A673 (cell line): ENCODE measurements at regions not wholly inside any gene's neighbourhood (a gene's known extent, or its start where the extent isn't known, plus 50 kb on each side); places are given as distances from the start of the nearest gene placed in this dataset.

Source experiments
- BruUV-seq: library from RNA; stranded (reverse); fragments of 400-500 nt; replicated peaks from 2 replicates; lab custom pipeline; 2021; lab: Mats Ljungman, UMichigan
- CTCF ChIA-PET: fragments of 300-600 bp; sonication (Branson Sonifier 250); formaldehyde crosslinking; loops from one replicate; lab custom pipeline; 2022; ENCODE audit warnings: antibody characterized with exemption; lab: Charles Lee
- POLR2A ChIA-PET: fragments of 300-600 bp; sonication (Branson Sonifier 250); formaldehyde crosslinking; loops from one replicate; lab custom pipeline; 2022; ENCODE audit warnings: antibody characterized with exemption; ENCODE audit not compliant: low non-redundant PET; lab: Charles Lee
- DNase-seq: peaks from one replicate; pipeline ENCODE4 v3.0.0-alpha.2; 2015; ENCODE audit warnings: low spot score
- H3K27ac ChIP-seq: fragments of 200-600 bp; sonication (generic); 2 replicates; pipeline ENCODE4 v1.5.1; 2016; ENCODE audit warnings: mixed run types, low read depth, mild to moderate bottlenecking, mixed read lengths, antibody characterized with exemption, low read length; ENCODE audit not compliant: poor library complexity, severe bottlenecking
- H3K27me3 ChIP-seq: fragments of 200-600 bp; sonication (generic); replicated peaks from 2 replicates; pipeline ENCODE4 v1.6.1; 2017; ENCODE audit warnings: mixed run types, low read depth, mild to moderate bottlenecking, mixed read lengths, antibody characterized with exemption, low read length; ENCODE audit not compliant: insufficient read depth, poor library complexity
- H3K36me3 ChIP-seq: fragments of 200-600 bp; sonication (generic); 2 replicates; pipeline ENCODE4 v1.6.1; 2016; ENCODE audit warnings: mixed run types, mild to moderate bottlenecking, mixed read lengths, antibody characterized with exemption, low read length; ENCODE audit not compliant: insufficient read depth, poor library complexity, severe bottlenecking
- H3K4me1 ChIP-seq: fragments of 200-600 bp; sonication (generic); 2 replicates; pipeline ENCODE4 v1.6.1; 2017; ENCODE audit warnings: mixed run types, mild to moderate bottlenecking, mixed read lengths, antibody characterized with exemption, low read length; ENCODE audit not compliant: insufficient read depth, poor library complexity, severe bottlenecking
- H3K4me3 ChIP-seq: fragments of 200-600 bp; sonication (generic); 2 replicates; pipeline ENCODE4 v1.5.1; 2016; ENCODE audit warnings: low read depth, mixed run types, mild to moderate bottlenecking, mixed read lengths, low read length; ENCODE audit not compliant: poor library complexity, severe bottlenecking
- H3K9me3 ChIP-seq: fragments of 200-600 bp; sonication (generic); 2 replicates; pipeline ENCODE4 v1.6.1; 2016; ENCODE audit warnings: mixed run types, low read depth, mild to moderate bottlenecking, mixed read lengths, antibody characterized with exemption, low read length; ENCODE audit not compliant: poor library complexity, severe bottlenecking
- EZH2 ChIP-seq: fragments of 200-600 bp; sonication (generic); IDR thresholded peaks from 2 replicates; pipeline ENCODE4 v1.6.1; 2017; ENCODE audit warnings: borderline replicate concordance, low read depth, mild to moderate bottlenecking, mixed read lengths, antibody characterized with exemption, low read length; ENCODE audit not compliant: poor library complexity, severe bottlenecking
- intact Hi-C: fragments of 100-400 bp; cut with micrococcal nuclease; formaldehyde crosslinking; loops from one replicate; pipeline ENCODE4 v1.10.0; 2022; ENCODE audit not compliant: unreplicated experiment
- TF ChIP-seq, protein P1 (sequence below): fragments of 300-800, 200-600 bp; sonication (generic); conservative IDR thresholded peaks from 2 replicates; pipeline ENCODE4 v1.5.1; 2017; ENCODE audit warnings: low read depth, mild to moderate bottlenecking, antibody characterized with exemption, low read length, moderate library complexity, mixed read lengths

DNA sequence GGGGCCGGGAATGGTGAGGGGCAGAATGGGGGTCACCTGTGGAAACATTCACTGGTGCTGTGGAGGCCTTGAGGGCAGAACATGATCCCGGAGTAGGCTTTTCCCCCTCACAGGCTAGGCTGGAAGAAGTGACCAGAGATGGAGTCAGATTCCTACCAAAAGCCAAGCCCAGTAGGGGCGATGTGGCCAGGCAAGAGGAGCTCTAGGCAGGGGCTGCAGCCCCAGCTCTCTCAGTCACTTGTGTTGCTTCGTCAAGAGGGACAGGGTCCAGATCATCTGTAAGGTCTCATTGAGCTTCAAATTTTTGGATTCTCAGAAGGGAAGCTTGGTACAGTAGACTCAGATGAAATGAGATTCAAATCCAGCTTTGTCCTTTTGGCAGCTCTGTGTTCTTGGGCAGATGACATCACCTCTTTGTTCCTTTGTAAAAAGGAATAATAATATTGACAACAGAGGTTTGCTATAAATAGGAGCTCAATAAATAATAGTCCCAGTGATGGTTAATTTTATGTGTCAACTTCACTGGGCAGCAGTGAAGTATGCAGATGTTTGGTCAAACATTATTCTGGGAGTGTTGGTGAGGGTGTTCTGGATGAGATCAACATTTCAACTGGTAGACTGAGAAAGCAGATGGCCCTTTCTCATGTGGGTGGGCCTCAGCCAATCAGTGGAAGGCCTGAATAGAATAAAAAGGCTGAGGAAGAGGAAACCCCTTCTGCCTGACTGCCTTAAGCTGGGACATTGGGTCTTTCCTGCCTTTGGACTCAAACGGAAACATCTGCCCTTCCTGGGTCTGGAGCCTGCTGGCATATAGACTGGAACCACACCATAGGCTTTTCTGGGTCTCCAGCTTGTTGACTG, 324.7 kb upstream of the USP24 start:
- no peak overlapping the region for H3K27ac ChIP-seq
- H3K4me3 ChIP-seq: no peak overlapping the region
- no peak for TF ChIP-seq EZH2
- TF ChIP-seq, protein P1, sequence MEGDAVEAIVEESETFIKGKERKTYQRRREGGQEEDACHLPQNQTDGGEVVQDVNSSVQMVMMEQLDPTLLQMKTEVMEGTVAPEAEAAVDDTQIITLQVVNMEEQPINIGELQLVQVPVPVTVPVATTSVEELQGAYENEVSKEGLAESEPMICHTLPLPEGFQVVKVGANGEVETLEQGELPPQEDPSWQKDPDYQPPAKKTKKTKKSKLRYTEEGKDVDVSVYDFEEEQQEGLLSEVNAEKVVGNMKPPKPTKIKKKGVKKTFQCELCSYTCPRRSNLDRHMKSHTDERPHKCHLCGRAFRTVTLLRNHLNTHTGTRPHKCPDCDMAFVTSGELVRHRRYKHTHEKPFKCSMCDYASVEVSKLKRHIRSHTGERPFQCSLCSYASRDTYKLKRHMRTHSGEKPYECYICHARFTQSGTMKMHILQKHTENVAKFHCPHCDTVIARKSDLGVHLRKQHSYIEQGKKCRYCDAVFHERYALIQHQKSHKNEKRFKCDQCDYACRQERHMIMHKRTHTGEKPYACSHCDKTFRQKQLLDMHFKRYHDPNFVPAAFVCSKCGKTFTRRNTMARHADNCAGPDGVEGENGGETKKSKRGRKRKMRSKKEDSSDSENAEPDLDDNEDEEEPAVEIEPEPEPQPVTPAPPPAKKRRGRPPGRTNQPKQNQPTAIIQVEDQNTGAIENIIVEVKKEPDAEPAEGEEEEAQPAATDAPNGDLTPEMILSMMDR: no peak
- ChIA-PET CTCF (no interaction called here), POLR2A (no interaction called here)
- BruUV-seq: no TSS peak
- no peaks in the 10 kb centered on the region for H3K4me1 ChIP-seq
- intact Hi-C loops: no loop called here
- no peaks in the 10 kb centered on the region for H3K36me3 ChIP-seq
- no peaks in the 10 kb centered on the region for H3K27me3 ChIP-seq
- no peaks in the 10 kb centered on the region for H3K9me3 ChIP-seq
- DNase-seq: no peak

DNA sequence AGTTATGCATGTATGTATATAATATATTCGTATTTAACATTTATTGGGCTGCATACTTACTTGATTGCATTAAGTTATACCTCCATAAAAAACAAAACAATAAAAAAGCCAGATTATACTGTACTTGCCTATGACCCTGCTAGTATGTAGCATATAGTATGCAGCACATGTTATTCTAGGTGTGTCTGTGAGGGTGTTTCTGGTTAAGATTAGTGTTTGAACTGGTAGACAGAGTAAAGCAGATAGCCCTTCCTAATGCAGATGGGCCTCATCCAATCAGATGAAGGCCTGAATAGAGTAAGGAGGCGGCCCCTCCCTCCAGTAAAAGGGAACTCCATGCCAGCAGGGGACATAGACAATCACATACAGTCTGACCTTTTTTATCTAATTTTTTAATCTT, 323.3 kb upstream of the USP24 start:
- Histone ChIP-seq H3K27me3 (no peaks in the 10 kb centered on the region), H3K36me3 (no peaks in the 10 kb centered on the region), H3K9me3 (no peaks in the 10 kb centered on the region), H3K4me1 (no peaks in the 10 kb centered on the region), H3K27ac (no peak overlapping the region), H3K4me3 (no peak overlapping the region)
- no TSS peak for BruUV-seq
- intact Hi-C loops: no loop called here
- no peak for TF ChIP-seq EZH2
- ChIA-PET POLR2A (no interaction called here), CTCF (no interaction called here)
- DNase-seq: no peak

DNA sequence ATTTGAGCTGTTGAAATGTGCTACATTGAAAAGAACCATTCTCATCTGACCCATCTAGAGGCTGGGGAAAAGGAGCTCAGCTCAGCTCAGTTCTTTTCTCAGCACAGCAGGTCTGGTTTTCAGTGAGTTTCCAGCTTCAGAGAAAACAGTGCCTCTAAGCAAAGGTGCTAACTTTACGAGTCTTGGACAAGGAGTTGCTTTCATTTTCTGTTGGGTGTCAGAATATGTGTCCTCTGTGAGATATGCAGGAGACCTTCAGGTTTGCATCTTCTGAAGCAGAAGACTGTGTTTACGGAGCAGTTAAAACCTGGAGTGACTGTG, 321.3 kb upstream of the USP24 start:
- no peaks in the 10 kb centered on the region for H3K36me3 ChIP-seq
- intact Hi-C loops: no loop called here
- CTCF ChIA-PET: no interaction called here
- H3K4me3 ChIP-seq: no peak overlapping the region
- BruUV-seq: no TSS peak
- DNase-seq: no peak
- H3K27me3 ChIP-seq: peaks cover 2% of the 10 kb centered on the region
- no peak overlapping the region for H3K27ac ChIP-seq
- TF ChIP-seq, protein P1: no peak
- no peak for TF ChIP-seq EZH2
- H3K4me1 ChIP-seq: no peaks in the 10 kb centered on the region
- no peaks in the 10 kb centered on the region for H3K9me3 ChIP-seq
- POLR2A ChIA-PET: no interaction called here
